Ovary (tissue), 7 donors: ENCODE measurements at regions not wholly inside any gene's neighbourhood (a gene's known extent, or its start where the extent isn't known, plus 50 kb on each side); places are given as distances from the start of the nearest gene placed in this dataset.

Source experiments
- DNase-seq, 5 donors: peaks; one replicate each; pipeline ENCODE4 v3.0.0-alpha.2; 2019 to 2020
- H3K27ac ChIP-seq, 2 donors: fragments of 200-600 bp; one replicate each; pipeline versions ENCODE4 v1.5.1 to v1.8.0; 2019 to 2022
- H3K27me3 ChIP-seq: fragments of 200-600 bp; one replicate; pipeline ENCODE4 v1.8.0; 2022
- H3K36me3 ChIP-seq: fragments of 200-600 bp; sonication (generic); one replicate; pipeline ENCODE4 v1.5.1; 2019
- H3K4me1 ChIP-seq: one replicate; pipeline ENCODE4 v1.8.1; 2013; ENCODE audit warnings: mild to moderate bottlenecking, moderate library complexity; ENCODE audit not compliant: insufficient read depth
- H3K4me3 ChIP-seq: fragments of 200-600 bp; sonication (generic); one replicate; pipeline ENCODE4 v1.5.1; 2017
- H3K9me3 ChIP-seq, 2 donors: fragments of 200-600 bp in 1 of 2; sonication (generic) in 1 of 2; one replicate each; pipeline versions ENCODE4 v1.5.1 to v1.8.1; 2013 to 2019; ENCODE audit warnings: mild to moderate bottlenecking in 1 of 2, moderate library complexity in 1 of 2
- EP300 ChIP-seq: sonication (generic); formaldehyde crosslinking; IDR thresholded peaks from one replicate; pipeline ENCODE4 v1.6.1; 2017; ENCODE audit warnings: antibody characterized with exemption
- POLR2A ChIP-seq: fragments of 450-650 bp; IDR thresholded peaks from one replicate; pipeline ENCODE4 v1.6.1; 2017; ENCODE audit warnings: antibody characterized with exemption, mild to moderate bottlenecking, moderate library complexity
- WGBS, 3 donors: extraction: QIAGEN DNeasy Blood & Tissue Kit in 1 of 3; methylation state at CpG; one replicate each; pipeline versions ENCODE4 v1.1.5 to v1.1.7; 2013 to 2017; 5-methylcytosine and 5-hydroxymethylcytosine counted together
- intact Hi-C, 4 donors: fragments of 100-400 bp; cut with DNase I; formaldehyde crosslinking; loops; one replicate each; pipeline versions ENCODE4 v1.11.0 to v1.15.1; 2022 to 2023
- TF ChIP-seq, protein P1 (sequence below), 3 donors: fragments of 450-650 bp in 2 of 3; fragments of 200-600 bp in 1 of 3; IDR thresholded peaks; one replicate each; pipeline versions ENCODE4 v1.5.1 to v1.8.0; 2016 to 2022; ENCODE audit warnings: antibody characterized with exemption in 3 of 3, mild to moderate bottlenecking in 1 of 3
- donor health status: DM: no; HTN: no; CAD: no; lungs with moderate emphysema.
- donor health status: DM: no; HTN: no; CAD: no.
- donor health status: Bipolar disorder and iron deficiency.
- donor health status: DM: no; HTN: no; CAD: no.
- donor health status: DM: yes; HTN: yes; CAD: no.

DNA sequence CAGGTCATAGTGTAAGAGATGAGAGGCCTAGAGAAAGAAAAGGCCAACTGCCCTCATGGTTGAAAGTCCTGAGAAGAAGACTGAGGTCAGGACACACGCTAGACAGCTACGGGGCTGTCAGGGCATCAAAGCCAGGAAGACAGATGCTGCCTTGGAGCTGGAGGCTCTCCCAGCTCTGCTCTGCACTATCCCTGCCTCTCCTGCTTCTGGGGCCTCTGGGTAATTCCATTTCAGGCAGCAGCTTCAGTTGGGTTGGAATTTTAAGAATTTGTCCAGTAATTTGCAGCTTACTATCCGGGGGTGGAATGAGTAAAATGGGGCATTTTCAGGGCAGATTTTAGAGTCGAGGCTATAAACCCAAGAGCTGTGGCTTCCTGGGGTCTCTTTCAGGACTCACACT lies 76.2 kb upstream of the CTAGE1 start:
- DNase-seq = no peak

DNA sequence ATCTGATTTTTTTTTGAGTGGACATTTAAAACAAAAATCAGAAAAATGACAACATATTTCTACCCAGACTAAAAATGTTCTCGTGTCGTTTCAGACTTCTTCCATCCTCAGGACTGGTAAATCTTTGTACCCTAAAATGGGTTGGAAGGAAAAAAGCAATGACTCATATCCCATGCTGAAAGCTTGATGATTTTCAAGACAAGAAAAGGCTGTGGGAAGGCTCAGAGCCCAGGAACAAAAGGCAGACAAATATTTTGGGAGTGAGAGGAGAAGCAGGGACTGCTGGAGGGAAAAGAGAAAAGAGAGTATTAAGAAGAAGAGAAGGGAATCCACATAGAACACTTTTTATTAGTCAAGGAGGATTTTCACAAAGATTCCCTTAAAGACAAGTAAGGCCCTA lies 77.1 kb upstream of the CTAGE1 start:
- WGBS, 3 donors = 24 to 32% (median 31%) methylated on average over 2 of the region's 2 CpGs

More for the DNA sequence above, 76.2 kb upstream of the CTAGE1 start:
- no peak overlapping the region for H3K4me3 ChIP-seq
- H3K9me3 ChIP-seq = no peaks in the 10 kb centered on the region
- 34 to 50% (median 35%) methylated on average over 4 of the region's 4 CpGs for WGBS, 3 donors
- H3K27me3 ChIP-seq = no peaks in the 10 kb centered on the region
- TF ChIP-seq, protein P1, sequence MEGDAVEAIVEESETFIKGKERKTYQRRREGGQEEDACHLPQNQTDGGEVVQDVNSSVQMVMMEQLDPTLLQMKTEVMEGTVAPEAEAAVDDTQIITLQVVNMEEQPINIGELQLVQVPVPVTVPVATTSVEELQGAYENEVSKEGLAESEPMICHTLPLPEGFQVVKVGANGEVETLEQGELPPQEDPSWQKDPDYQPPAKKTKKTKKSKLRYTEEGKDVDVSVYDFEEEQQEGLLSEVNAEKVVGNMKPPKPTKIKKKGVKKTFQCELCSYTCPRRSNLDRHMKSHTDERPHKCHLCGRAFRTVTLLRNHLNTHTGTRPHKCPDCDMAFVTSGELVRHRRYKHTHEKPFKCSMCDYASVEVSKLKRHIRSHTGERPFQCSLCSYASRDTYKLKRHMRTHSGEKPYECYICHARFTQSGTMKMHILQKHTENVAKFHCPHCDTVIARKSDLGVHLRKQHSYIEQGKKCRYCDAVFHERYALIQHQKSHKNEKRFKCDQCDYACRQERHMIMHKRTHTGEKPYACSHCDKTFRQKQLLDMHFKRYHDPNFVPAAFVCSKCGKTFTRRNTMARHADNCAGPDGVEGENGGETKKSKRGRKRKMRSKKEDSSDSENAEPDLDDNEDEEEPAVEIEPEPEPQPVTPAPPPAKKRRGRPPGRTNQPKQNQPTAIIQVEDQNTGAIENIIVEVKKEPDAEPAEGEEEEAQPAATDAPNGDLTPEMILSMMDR (IDR thresholded peaks at IDR 0.05) = no peak
- TF ChIP-seq POLR2A (no peak), EP300 (no peak)
- H3K27ac ChIP-seq = no peak overlapping the region
- intact Hi-C loops = no loop called here
- H3K4me1 ChIP-seq = no peaks in the 10 kb centered on the region
- H3K36me3 ChIP-seq = no peaks in the 10 kb centered on the region

DNA sequence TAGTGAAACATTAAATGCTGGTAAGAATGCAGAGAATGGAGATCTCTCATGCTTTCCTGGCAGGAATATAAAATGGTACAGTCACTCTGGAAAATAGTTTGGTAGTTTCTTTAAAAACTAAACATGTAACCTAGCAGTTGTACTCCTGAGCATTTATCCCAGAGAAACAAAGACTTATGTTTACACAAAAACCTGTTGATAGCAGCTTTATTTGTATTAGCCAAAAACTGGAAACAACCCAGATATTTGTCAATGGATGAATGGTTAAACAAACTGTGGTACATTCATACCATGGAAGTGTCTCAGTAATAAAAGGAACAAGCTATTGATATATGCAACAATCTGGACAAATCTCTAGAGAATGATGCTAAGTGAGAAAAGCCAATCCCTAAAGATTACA lies 81.7 kb upstream of the CTAGE1 start:
- Histone ChIP-seq H3K36me3 (no peaks in the 10 kb centered on the region), H3K4me3 (no peak overlapping the region), H3K9me3 (no peaks in the 10 kb centered on the region), H3K27ac (no peak overlapping the region), H3K4me1 (peaks cover 3% of the 10 kb centered on the region), H3K27me3 (no peaks in the 10 kb centered on the region)
- intact Hi-C loops = no loop called here
- TF ChIP-seq EP300 (no peak), POLR2A (no peak)
- TF ChIP-seq, protein P1 (IDR thresholded peaks at IDR 0.05) = no peak
- DNase-seq = no peak

More for the DNA sequence above, 77.1 kb upstream of the CTAGE1 start:
- no peak for TF ChIP-seq POLR2A
- intact Hi-C loops = no loop called here
- H3K36me3 ChIP-seq = no peaks in the 10 kb centered on the region
- no peaks in the 10 kb centered on the region for H3K4me1 ChIP-seq
- no peak for DNase-seq
- no peak overlapping the region for H3K27ac ChIP-seq
- H3K9me3 ChIP-seq = no peaks in the 10 kb centered on the region
- H3K27me3 ChIP-seq = no peaks in the 10 kb centered on the region
- H3K4me3 ChIP-seq = no peak overlapping the region

DNA sequence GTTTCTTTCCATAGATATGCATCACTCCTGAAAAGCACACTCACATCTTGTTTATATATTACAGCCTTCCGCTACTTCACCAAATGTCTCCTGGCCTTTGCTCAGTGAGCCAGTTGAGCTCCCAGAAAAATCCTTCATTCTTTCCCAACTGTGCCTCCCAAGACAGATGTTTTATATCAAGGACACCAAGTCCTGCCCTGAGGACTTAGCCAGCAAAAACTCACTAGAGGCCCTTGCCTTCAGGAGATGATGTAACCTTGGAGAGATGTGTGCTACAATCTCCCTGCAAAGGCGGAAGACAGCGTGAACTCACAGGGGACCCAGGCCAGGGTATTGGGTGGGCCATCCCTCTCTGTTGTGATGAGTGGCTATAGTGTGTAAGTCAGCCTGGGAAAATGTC lies 86.1 kb upstream of the CTAGE1 start:
- intact Hi-C loops = no loop called here
- H3K4me3 ChIP-seq = no peak overlapping the region
- H3K36me3 ChIP-seq = no peaks in the 10 kb centered on the region
- WGBS, 3 donors = 21 to 32% (median 31%) methylated on average over 3 of the region's 3 CpGs
- no peaks in the 10 kb centered on the region for H3K9me3 ChIP-seq
- no peaks in the 10 kb centered on the region for H3K27me3 ChIP-seq
- peak overlapping the region in 1 of 2 donors; percentile 35 for H3K27ac ChIP-seq
- peaks cover 5% of the 10 kb centered on the region for H3K4me1 ChIP-seq
- DNase-seq = peak; percentile 41 to 74 (median 63)
- no peak for TF ChIP-seq POLR2A
- TF ChIP-seq EP300 = peak; percentile 39

DNA sequence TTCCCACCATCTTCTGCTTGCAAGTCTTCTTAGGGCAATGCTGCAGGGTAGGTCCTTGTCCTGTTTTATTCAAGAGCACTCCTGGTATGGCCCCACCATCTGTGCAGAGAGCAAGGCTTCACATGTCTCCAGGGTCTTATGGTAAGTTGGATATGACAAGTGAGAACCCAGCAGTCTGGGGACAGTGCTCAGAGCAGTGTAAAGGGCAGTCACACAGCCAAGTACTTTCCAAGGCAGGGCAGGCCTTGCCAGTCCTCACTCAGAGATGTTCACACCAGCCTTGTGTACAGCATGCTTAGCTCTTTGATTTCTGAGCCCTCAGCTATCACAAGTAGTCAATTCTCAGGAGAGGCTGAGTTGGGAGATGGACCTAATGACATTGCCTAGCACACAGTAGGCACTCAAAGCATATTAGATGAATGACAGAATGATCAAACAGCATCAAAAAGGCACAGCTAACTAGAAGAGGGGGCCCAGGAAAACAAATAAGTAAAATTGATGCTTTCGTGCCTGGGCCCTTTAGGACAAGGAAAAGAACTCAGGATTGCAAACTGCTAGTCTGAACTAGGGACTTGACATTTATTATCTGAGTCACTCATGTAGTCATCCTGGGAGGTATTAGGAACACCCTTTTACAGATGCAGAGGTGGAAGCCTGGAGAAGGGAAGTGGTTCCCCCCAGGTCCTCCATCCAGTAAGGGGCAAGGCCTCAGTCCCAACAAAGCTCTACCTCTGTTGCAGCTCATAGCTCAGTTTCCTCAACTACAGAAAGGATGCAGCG lies 86.7 kb upstream of the CTAGE1 start:
- peak overlapping the region in 1 of 2 donors; percentile 35 for H3K27ac ChIP-seq
- no peaks in the 10 kb centered on the region for H3K36me3 ChIP-seq
- TF ChIP-seq POLR2A (no peak), EP300 (no peak)
- TF ChIP-seq, protein P1 (IDR thresholded peaks at IDR 0.05) = no peak
- no peaks in the 10 kb centered on the region for H3K9me3 ChIP-seq
- intact Hi-C loops = no loop called here
- H3K4me3 ChIP-seq = no peak overlapping the region
- H3K4me1 ChIP-seq = peaks cover 5% of the 10 kb centered on the region
- no peak for DNase-seq
- H3K27me3 ChIP-seq = no peaks in the 10 kb centered on the region
- WGBS, 3 donors = 60 to 69% (median 68%) methylated on average over 2 of the region's 2 CpGs
